Astrocyte of the cerebellum (primary cell): ENCODE measurements at regions not wholly inside any gene's neighbourhood (a gene's known extent, or its start where the extent isn't known, plus 50 kb on each side); places are given as distances from the start of the nearest gene placed in this dataset.

ENCODE experiments used
- DNase-seq: peaks from one replicate; pipeline ENCODE4 v3.0.0-alpha.2; 2011; ENCODE audit warnings: low read depth
- H3K4me3 ChIP-seq: 2 replicates; pipeline ENCODE4 v1.5.1; 2011; ENCODE audit warnings: mild to moderate bottlenecking, low read depth, low read length, moderate library complexity
- CTCF ChIP-seq: IDR thresholded peaks from 2 replicates; pipeline ENCODE4 v1.5.1; 2012; ENCODE audit warnings: low read length, low read depth, moderate library complexity, mild to moderate bottlenecking; ENCODE audit errors: missing control alignments
- in situ Hi-C: cut with HindIII; loops from 2 replicates; pipeline ENCODE4 v1.10.0; 2017; ENCODE audit warnings: low sequenced_read_pairs

- no peak overlapping the region for H3K4me3 ChIP-seq
- no peak for DNase-seq
- in situ Hi-C loops: no loop called here
- no peak for TF ChIP-seq CTCF
These were observed 61.4 kb upstream of the RANBP6 start for GRCh38 chr9:6076851-6077250.

- in situ Hi-C loops: no loop called here
- H3K4me3 ChIP-seq: no peak overlapping the region
- no peak for DNase-seq
- no peak for TF ChIP-seq CTCF
These were observed 58.3 kb upstream of the RANBP6 start for GRCh38 chr9:6073731-6074130.

- H3K4me3 ChIP-seq: no peak overlapping the region
- DNase-seq: no peak
- in situ Hi-C loops: no loop called here
- no peak for TF ChIP-seq CTCF
These were observed 57.4 kb upstream of the RANBP6 start for GRCh38 chr9:6072865-6073264.

DNA sequence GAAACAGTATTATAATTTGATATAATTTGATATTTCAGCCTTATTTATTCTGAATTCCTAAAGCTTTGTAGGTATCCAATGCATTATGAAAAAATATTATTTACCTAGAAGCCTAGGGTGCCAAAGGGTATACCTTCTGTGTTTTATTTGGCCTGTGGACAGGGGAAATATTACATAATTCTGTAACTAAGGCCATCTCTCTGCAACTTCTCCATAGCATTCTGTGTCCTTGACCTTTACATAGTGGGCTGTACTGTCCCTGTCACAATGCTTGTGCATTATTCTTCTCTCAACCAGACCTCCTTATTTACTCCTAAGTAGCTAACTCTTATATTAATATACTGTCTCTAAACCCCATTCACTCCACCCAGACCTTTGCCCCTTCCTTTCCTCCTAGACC, 57.0 kb upstream of the RANBP6 start:
- in situ Hi-C loops: no loop called here
- TF ChIP-seq CTCF: no peak

GRCh38 chr9:6068983-6069382, 53.6 kb upstream of the RANBP6 start:
- no peak for TF ChIP-seq CTCF
- DNase-seq: no peak
- no peak overlapping the region for H3K4me3 ChIP-seq
- in situ Hi-C loops: no loop called here

More for the DNA sequence above, 57.0 kb upstream of the RANBP6 start:
- DNase-seq: no peak
- no peak overlapping the region for H3K4me3 ChIP-seq

DNA sequence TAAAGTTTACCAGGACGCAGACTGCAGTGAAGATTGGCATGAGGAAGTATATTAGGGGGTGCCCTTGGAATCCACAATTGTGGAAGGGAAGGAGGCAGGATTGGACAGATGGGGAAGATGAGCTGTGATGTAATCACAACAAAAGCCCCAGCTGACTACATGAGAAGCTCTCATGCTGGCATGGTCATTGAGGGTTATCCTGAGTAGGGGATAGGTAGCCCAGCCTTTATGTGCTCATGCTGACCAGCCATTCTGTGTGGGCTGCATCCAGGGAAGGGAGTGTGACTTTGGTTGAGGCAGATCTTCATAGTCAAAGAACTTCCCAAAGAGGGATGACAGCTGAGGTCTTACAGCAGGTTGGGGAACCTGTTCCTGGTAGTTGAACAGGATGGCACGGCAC, 52.0 kb upstream of the RANBP6 start:
- in situ Hi-C loops: no loop called here
- no peak for DNase-seq
- H3K4me3 ChIP-seq: no peak overlapping the region
- no peak for TF ChIP-seq CTCF
